Peyer's patch (tissue), 4 donors: ENCODE measurements at regions not wholly inside any gene's neighbourhood (a gene's known extent, or its start where the extent isn't known, plus 50 kb on each side); places are given as distances from the start of the nearest gene placed in this dataset.

Experiments used
- CTCF ChIP-seq, 6 experiments: fragments of 450-650 bp in 4 of 6; fragments of 200-600 bp in 2 of 6; sonication (generic) in 1 of 6; IDR thresholded peaks; one replicate each; pipeline ENCODE4 v1.5.1; 2017 to 2019; ENCODE audit warnings: antibody characterized with exemption in 6 of 6, mild to moderate bottlenecking in 3 of 6, moderate library complexity in 1 of 6
- POLR2A ChIP-seq, 2 donors: fragments of 450-650 bp; IDR thresholded peaks; one replicate each; pipeline ENCODE4 v1.5.1; 2017; ENCODE audit warnings: antibody characterized with exemption in 2 of 2, mild to moderate bottlenecking in 2 of 2, moderate library complexity in 2 of 2

GRCh38 chr6:68282646-68283045 lies 352.4 kb upstream of the ADGRB3 start:
- TF ChIP-seq CTCF (IDR thresholded peaks at IDR 0.05), result no peak
- TF ChIP-seq POLR2A (IDR thresholded peaks at IDR 0.05), result no peak
